Stimulated activated naive CD4-positive, alpha-beta T cell treated with Interleukin-2 at 50 U/mL for 16 hours (primary cell): ENCODE measurements at regions not wholly inside any gene's neighbourhood (a gene's known extent, or its start where the extent isn't known, plus 50 kb on each side); places are given as distances from the start of the nearest gene placed in this dataset.
"Not testable (repeated sequence)": the region's sequence is repeated elsewhere in the genome, so short reads cannot be mapped to it uniquely, and the experiment has no call there.

ENCODE experiments used
- DNase-seq: peaks from one replicate; lab custom pipeline; 2025; lab: John Stamatoyannopoulos, UW

DNA sequence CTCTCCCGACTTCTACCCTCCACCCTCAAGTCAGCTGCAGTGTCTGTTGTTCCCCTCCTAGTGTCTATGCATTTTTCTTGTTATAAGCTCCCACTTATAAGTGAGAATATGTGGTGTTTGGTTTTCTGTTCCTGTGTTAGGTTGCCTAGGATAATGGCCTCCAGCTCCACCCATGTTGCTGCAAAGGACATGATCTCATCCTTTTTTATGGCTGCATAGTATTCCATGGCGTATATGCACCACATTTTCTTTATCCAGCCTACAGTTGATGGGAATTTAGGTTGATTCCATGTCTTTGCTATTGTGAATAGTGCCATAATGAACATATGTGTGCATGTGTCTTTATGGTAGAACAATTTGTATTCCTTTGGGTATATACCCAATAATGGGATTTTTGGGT is 80.7 kb downstream of the SPTSSA start:
- DNase-seq = not testable (repeated sequence)

DNA sequence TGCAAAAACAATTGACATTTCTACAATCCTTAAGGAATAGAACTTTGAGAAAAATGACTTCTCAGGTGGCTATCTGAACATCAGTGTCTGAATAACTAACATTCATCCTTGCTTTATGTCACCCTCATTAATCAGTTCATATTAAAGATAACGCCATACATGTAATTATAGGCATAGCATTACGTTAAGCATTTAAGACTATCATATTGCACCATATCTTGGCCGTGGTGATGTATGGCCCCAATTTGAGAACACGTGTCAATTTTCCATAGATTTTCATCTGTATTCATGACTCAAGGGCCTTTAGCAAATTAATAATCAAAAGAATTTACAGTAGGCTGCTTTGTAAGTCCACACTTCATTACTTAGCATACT is 81.6 kb downstream of the SPTSSA start:
- DNase-seq = no peak

DNA sequence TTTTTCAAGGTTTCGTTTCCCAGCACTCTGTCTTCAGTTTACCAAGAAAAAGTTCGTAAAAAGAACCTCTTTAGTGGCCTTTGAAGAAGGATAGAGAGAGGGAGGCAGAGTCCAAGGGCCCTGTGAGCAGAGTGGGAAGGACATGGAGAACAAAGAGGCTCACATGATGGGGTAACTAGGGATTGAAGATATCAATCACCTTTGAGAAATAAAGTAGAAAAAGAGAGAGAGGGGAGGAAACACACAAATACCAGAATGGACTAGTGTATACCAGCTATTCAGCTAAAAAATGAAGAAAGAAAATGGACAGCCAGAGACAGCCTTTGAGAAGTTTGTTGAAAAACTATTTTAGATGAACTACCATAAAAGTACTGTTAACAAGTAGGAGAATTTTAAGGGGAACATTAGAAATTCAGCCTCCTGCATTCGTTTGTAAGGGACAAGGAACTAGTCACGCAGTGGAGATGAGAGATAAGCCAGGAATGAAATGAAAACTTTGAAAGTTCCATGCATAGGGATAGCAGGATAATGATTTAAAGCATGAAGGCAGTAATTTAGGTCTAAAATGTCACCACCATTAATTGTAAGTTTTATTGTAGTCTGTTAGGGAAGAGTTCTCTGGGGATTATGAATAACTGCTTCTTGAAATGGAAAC is 82.1 kb downstream of the SPTSSA start:
- DNase-seq = no peak

DNA sequence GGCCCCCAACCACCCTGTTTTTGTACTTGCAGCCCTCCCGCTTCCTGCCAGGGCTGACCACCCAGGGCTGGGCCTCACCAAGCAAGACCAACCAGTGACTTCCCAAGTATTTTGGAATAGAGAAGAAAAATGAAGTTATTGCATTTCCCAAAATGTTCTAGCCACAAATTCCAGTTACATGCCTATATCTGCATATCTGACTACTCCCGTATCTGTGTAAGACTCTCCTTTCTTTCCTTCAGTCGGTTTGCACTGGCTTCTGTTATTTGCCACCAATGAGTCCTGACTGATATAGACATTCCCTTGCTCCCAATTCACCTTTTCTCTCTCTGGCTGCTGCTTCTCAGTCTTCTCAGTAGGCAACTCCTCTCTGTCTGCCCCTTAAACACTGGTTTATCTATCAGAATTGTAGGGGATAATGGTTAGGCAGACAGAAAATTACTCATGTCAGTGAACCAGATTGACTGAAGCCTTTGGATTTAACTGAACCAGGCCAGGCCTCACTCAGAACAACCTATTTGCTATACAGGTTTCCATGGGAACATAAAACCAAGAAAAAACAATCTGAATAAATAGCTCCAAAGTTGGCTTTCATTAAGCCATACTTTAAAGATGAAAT is 85.3 kb downstream of the SPTSSA start:
- DNase-seq = no peak

DNA sequence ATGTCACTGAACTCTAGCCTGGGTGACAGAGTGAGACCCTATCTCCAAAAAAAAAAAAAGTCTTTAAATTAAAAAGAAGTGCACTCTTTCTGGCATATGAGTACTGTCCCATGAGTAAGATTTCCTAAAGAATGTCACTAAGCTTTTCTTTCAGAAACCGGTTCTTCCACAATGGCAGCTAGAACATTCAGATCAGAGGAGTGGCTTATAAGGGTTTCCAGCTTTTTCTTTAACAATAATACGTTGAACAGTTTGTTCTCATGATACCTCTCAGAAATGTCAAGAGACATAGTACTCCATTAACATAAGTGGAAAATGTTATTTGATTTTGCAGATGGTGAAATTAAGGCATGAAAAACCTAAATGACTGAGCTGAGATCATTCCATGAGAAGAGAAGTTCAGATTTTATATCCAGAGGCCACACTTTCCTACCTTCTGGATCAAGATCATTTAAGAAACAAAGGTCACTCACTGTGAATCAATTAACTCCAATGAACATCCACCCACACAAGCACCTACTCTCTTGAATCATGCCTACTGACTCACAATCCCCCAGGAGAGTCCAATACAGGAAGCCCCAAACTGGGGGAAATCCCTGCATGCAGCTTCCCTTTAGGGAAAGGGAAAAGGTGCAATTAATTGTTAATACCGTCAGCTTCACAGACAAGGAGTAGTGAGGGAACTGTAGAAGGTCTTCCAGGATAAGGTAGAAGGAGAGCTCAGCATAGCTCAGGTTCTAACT is 86.9 kb downstream of the SPTSSA start:
- no peak for DNase-seq

DNA sequence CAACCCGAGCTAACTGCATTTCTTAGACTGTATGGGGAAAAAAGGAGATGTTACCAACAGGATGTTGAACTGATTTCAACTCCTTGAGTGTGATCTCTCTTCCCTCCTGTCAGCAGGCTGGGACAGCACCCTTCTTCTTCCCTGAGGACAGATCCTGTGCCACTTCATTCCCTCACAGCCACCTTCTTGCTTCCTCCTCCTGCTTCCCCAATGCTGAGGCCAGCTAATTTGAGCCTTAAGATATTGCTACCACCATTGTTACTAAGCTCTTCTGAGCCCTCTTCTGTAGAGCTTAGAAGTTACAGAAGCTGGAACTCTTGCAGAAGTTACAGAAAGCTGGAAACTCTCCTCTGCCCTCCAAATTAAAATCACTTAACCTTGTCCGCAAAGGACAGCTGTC is 88.8 kb downstream of the SPTSSA start:
- DNase-seq = no peak

DNA sequence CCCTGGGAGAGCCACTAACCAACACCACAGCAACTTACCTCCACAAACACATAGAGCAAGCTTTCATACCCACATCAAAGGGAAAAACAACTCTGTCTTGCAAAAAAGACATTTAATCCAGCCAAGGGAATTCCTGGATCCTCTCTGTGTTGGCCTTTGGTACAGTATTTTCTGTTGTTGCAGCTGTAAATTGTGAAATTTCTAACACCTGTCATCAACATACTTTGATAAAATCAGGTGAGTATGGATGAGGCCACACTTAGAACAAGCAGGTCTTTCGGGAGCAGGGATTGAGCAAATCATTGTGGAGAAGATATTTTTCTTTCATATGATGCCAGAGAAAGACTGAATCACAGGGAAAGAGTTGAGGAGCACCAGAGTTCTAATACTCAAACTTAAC is 89.3 kb downstream of the SPTSSA start:
- DNase-seq = no peak

DNA sequence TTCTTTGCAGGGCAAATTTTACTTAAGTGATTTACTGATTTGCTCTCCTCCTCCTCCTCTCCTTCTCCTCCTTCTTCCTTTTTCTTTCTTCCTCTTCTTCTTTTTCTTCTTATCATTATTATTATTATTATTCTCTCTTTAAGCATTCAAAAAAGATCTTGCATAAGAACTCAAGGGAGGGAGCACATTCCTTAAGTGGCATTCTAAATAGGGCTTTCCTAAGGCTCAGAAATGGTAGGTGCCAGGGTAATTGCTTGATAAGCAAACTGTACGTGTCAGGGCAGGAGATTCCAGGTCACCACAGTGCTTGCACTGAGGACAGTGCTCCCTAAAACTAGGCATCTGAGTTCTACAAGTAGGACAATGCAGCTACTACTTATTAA is 92.4 kb downstream of the SPTSSA start:
- DNase-seq = no peak

DNA sequence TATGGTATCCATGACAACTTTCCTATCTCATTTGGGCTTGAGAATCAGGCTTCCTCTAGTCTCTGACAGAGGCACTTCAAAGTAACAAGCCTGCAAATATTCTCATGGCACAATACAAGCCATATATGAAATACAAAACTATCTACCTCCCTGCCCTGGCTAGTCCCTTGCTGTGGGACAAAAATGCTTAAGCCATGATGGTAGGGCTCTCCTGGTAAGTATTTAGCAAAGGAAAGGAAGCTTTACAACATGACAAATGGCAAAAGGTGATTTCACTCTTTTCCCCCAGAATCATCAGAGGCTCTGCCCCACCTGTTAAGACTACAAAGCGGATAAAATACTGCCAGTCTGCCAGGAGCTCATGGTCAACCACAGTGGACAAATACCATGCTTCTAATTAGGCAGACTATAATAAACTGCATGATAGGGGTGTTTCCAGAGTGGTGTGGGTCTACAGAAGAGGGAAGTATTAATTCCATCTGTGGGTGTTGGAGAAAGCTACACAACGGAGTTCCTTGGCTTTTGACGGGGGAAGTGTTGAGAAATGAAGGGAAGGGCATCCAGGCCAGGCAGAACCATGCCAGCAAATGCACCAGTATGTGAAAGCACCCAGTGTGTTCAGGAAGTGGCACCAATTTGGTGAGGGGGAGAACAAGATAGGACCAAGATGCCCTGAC is 92.9 kb downstream of the SPTSSA start:
- DNase-seq = no peak

DNA sequence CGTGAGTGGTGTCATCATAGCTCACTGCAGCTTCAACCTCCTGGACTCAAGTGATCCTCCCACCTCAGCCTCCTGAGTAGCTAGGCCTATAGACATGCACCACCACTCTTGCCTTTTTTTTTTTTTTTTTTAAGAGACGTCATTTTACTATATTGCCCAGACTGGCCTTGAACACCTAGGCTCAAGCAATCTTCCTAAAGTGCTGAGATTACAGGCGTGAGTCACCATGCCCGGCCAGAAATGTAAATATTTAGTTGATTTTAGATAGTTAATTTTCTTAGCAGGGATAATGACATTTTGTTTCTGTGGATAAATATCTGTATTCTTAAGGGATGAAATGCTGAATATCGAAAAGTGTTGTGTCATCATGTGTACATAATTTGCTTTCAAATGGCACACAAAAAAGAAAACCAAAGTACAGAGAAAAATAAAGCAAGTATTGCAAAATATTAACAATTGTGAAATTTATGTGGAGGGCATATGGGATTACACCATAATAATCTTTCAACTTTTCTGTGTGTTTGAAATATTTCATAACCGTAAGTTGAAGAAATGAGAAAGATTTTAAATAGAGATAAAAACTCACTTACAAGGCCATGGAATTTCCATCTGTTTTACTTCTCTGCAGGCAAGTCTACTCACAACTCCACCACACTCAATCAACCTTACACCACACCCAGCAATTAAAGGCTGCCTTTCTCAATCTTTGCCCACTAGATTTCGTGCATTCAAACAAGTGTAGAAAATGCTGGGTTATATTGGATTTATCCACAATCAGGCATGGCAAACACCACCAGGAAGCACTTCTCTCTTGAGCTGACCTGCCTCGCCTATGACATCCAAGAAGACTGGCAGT is 93.7 kb downstream of the SPTSSA start:
- DNase-seq = no peak

DNA sequence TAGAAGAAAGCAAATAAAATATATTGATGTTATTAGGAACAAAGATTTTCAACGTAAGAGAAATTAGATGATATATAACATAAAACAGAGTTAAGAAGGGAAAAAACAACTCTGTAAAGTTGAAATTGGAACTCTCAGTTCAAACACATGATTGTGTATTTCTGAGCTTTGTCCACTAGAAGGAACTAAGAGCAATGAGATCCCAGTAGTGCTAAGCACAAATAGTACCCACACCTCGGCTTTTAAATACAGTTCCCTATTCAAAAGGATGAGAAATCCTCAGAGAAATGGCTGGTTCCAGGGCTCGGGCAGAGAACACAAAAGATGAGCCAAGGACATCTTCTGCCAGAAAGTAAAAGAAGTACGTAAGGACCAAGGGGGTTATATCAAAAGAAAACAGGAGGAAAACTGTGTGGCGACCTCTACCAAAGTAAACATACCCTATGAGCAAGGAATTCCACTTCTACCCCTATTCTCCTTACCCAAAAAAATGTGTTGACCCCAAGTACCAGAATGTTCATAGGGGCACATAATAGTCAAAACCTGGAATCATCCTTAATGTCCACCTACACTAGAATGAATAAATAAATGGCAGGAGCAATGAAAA is 96.6 kb downstream of the SPTSSA start:
- no peak for DNase-seq

DNA sequence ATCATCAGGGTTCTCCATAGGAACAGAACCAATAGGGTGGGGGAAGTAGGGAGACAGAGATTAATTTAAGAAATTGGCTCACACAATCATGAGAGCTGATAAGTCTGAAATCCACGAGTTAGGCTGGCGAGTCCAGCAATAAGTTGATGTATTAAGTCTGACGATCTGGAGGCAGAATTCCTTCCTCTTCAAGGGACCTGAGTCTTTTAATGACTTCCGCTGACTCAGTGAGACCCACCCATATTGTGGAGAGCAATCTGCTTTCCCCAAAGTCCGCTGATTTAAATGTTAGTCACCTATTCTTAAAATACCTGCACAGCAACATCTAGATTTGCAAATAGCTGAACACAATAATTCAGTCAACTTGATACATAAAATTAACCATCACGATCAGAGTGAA is 97.8 kb downstream of the SPTSSA start:
- no peak for DNase-seq

DNA sequence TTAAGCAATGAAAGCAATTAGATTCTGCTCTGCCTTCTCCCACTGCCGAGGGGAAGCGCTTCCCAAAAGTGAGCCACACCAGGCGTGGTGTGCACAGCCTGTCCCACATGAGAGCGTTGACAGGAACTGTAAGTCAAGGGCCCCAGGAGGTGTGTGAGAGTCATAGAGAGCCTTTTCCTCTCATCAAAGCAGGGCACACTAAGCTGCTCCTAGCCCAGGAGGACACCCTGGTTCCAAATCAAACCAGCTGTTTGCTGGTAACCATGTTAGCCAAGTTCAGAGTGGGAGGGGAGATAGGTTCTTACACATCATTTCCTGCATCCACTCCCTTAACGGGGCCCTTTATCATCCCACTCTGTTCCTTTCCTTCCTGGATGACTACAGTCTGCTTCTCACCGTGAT is 98.3 kb downstream of the SPTSSA start:
- DNase-seq = no peak

DNA sequence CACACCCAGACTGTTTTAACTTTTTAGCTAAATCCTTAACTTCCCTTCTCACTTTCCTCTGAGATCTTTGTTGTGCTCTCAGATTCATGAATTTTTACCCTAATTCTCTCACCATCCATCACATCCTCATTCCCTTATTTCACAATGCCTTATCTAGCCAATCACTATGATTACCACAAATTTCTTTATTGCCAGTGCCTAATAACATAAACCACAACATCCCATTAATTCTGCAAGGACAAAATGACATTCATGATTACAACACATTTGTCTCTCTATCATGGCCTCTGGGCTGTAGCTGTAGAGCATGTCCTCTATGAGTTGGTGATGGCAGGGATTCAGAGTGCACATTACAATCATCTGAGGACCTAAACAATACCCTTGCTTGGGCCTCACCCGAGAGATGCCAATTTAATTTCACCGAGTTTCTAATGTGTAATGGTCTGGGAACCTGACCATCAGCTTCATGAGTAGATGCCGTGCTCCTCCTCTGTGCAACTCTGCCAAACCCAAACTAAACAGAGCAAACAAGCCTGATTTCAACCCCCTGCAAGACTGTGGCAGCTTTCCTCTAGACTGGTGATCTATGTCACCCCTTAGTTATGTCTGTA is 99.3 kb downstream of the SPTSSA start:
- DNase-seq = no peak

DNA sequence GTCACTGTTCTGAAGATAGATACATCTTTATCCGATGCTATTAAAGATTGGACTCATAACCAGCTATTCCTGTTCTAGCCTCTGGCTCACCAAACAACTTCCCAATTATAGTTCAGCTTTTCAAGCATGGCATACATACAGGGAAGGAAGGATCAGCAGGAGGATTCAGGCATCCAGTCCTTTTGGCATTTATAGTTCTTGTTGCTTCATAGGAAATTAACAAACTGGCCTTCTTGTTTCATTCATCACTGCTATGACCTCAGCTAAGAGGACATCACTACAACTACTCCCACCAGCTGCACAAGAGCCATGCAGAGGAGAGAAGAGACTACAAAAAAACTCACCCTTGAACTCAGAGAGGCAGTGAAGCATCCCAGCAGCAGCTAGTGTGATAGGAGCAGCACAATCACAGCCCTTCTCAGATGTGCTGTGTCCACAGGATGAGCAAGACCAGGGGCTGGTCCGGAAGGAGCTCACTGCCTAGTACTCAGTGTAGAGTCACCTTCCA is 100.5 kb downstream of the SPTSSA start:
- DNase-seq = no peak

DNA sequence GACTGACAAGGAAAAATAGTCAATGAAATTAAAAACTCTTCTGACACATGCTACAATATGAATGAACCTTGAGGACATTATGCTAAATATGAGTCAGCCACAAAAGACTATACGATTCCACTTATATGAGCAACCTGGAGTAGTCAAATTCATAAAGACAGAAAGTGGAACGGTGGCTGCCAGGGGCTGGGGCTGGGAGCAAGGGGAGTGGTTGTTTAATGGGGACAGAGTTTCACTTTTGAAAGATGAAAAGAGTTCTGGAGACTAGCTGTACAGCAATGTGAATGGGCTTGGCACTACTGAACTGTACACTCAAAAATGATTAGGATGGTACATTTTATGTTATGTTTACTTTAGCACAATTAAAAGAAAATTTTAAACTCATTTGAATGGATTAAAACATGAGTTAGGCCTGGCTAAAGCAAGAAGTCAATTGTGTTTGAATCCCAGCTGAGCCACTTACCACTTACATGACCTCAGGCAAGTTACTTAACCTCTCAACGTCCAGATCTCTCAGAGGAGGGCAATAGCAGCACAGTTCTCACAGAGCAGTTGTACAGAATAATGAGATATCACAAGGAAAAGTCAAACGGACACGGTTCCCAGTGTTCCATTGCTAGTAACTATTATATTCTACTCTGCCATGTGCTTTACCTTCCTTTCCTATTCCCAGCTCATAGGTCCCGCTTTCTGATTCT is 102.5 kb downstream of the SPTSSA start:
- no peak for DNase-seq

DNA sequence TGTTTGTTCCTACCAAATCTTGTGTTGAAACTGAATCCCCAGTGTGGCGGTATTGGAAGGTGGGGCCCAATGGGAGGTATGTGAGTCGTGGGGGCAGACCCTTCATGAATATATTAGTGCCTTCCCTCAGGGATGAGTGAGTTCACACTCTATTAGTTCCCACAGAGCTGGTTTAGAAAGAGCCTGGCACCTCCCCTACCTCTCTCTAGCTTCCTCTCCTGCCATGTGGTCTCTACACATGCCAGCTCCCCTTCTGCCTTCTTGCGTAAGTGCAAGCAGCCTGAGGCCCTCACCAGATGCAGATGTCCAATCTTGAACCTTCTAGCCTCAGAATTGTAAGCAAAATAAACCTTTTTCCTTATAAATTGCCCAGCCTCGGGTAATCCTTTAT is 105.8 kb downstream of the SPTSSA start:
- DNase-seq = no peak

DNA sequence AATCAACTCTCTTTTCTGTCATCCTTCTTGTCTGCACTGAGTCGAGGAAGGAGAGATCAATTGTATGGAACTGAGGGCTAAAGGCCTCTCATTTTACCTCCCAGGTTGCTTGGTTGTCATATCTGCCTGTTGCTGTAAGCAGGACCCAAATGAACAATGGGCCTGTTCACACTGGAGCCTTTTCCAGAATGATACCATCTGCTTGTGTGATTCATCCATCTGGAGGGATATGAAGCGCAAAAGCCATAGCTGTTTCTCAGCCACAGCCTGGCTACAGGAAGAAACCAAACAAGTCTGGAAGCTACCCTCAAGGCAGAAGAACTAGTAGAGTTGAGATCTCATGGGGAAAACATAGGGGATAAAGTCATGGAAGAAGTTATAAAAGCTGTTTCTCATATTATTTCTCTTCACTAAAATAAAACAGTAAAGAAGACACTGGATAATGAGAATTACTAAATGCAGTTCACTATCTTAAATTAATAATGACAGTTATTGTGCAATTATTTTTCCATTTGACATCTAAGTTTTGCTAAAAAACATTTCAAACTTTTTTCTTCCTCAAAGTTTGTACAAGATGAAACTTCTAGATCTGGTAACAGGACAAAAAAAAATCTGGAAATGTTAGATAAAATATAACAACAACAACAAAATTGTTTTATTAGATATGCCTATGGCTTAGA is 106.3 kb downstream of the SPTSSA start:
- DNase-seq = no peak

DNA sequence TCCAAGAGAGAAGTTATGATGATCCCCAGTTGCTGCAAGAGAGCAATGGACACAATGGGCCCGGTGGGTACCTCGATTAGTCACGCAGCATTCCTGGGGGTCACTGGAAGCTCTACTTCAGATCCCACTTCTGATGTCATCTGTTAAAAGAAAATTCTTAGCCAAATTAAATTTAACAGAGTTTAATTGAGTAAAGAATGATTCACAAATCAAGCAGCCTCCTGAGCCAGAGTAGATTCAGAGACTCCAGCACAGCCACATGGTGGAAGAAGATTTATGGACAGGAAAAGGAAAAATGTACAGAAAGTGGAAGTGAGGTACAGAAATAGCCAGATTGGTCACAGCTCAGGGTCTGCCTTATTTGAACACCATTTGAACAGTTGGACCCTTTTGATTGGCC is 107.5 kb downstream of the SPTSSA start:
- DNase-seq = no peak

DNA sequence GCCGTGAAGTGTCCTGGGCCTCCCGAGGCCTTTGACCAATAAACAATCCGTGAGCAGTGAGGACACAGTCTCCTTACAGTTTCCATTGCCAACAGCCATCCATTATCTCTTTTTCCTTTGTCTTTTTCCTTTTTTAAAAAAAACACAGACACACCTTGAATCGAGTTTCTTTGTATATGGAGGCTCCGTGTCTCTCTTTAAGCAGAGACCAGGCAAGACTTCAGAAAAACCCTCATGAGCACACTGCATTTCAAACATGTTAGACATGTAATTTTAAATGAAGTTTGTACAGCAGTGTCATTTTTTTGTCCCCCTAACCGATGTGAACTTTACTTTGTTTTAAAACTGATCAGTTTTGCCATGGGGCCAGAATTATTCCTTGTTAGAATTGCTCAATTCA is 111.1 kb downstream of the SPTSSA start:
- no peak for DNase-seq
